Keratinocyte (primary cell): ENCODE measurements at regions not wholly inside any gene's neighbourhood (a gene's known extent, or its start where the extent isn't known, plus 50 kb on each side); places are given as distances from the start of the nearest gene placed in this dataset.

Experiments
- EZH2 ChIP-seq: IDR thresholded peaks from one replicate; pipeline ENCODE4 v1.6.1; 2012; ENCODE audit warnings: inconsistent platforms, mild to moderate bottlenecking, low read length, moderate library complexity
- TF ChIP-seq, protein P1 (sequence below), 3 experiments: IDR thresholded peaks in 1 of 3; conservative IDR thresholded peaks in 1 of 3; optimal IDR thresholded peaks in 1 of 3; 2 replicates in 2 of 3; 3 replicates in 1 of 3; pipeline versions ENCODE3 to v1.5.1; 2011; ENCODE audit warnings: low read length in 3 of 3, mild to moderate bottlenecking in 3 of 3, moderate library complexity in 2 of 3, control low read depth in 1 of 3, inconsistent platforms in 1 of 3; ENCODE audit not compliant: insufficient read depth in 2 of 3; ENCODE audit errors: extremely low read depth in 1 of 3

GRCh38 chr3:4065554-4065953 is 237.6 kb upstream of the SETMAR start:
- TF ChIP-seq, protein P1, sequence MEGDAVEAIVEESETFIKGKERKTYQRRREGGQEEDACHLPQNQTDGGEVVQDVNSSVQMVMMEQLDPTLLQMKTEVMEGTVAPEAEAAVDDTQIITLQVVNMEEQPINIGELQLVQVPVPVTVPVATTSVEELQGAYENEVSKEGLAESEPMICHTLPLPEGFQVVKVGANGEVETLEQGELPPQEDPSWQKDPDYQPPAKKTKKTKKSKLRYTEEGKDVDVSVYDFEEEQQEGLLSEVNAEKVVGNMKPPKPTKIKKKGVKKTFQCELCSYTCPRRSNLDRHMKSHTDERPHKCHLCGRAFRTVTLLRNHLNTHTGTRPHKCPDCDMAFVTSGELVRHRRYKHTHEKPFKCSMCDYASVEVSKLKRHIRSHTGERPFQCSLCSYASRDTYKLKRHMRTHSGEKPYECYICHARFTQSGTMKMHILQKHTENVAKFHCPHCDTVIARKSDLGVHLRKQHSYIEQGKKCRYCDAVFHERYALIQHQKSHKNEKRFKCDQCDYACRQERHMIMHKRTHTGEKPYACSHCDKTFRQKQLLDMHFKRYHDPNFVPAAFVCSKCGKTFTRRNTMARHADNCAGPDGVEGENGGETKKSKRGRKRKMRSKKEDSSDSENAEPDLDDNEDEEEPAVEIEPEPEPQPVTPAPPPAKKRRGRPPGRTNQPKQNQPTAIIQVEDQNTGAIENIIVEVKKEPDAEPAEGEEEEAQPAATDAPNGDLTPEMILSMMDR (optimal IDR thresholded peaks at IDR 0.05 in 1 of 3, IDR thresholded peaks at IDR 0.05 in 1 of 3, conservative IDR thresholded peaks at IDR 0.05 in 1 of 3; ENCODE audit: extremely low read depth in 1 of 3, insufficient read depth in 2 of 3, low read length in 3 of 3), result no peak
- no peak for TF ChIP-seq EZH2
